ENCODE measurements at regions not wholly inside any gene's neighbourhood (a gene's known extent, or its start where the extent isn't known, plus 50 kb on each side); places are given as distances from the start of the nearest gene placed in this dataset.
"Not testable (repeated sequence)": the region's sequence is repeated elsewhere in the genome, so short reads cannot be mapped to it uniquely, and the experiment has no call there.

- not testable (repeated sequence) for H3K27ac Mint-ChIP-seq; H4K5ac ChIP-seq (ENCODE audit: insufficient read length, low read depth, low read length); H3K27me3 ChIP-seq (ENCODE audit: insufficient read depth, low read length); H3K79me2 ChIP-seq (ENCODE audit: insufficient read depth, low read length); H4K20me1 ChIP-seq (ENCODE audit: control insufficient read depth, insufficient read depth, insufficient read length); H3K14ac ChIP-seq (ENCODE audit: insufficient read depth, low read length); H2AFZ ChIP-seq (ENCODE audit: low read length); H3K4me1 Mint-ChIP-seq; H3K56ac ChIP-seq (ENCODE audit: insufficient read length, low read depth, low read length); H2BK12ac ChIP-seq (ENCODE audit: insufficient read length, low read depth, low read length); H3K4me3 Mint-ChIP-seq; H4K8ac ChIP-seq (replicated peaks; ENCODE audit: insufficient read length, low read depth, low read length); H3K27ac ChIP-seq (ENCODE audit: insufficient read length, low read depth, low read length); H3K4ac ChIP-seq (ENCODE audit: low read depth, low read length); H3K18ac ChIP-seq (ENCODE audit: insufficient read length, low read depth, low read length); H2BK15ac ChIP-seq (ENCODE audit: low read depth, low read length); DNase-seq; H4K91ac ChIP-seq (ENCODE audit: insufficient read length, low read depth, low read length); H3K79me1 ChIP-seq (ENCODE audit: insufficient read depth, low read depth, low read length, poor library complexity, severe bottlenecking); H3K9me3 ChIP-seq (ENCODE audit: control insufficient read depth, low read depth, low read length); H3K23ac ChIP-seq (ENCODE audit: insufficient read length, low read depth, low read length); H2AK5ac ChIP-seq (ENCODE audit: insufficient read length, low read length); H3K23me2 ChIP-seq (ENCODE audit: insufficient read length, low read depth, low read length, poor library complexity, severe bottlenecking); H3K4me1 ChIP-seq (ENCODE audit: insufficient read depth, low read length); H3T11ph ChIP-seq (ENCODE audit: low read length); H3K36me3 Mint-ChIP-seq (ENCODE audit: insufficient read depth in 1 of 3, low read depth in 3 of 3); H3K9ac ChIP-seq (ENCODE audit: extremely low read depth, insufficient read length, low read length); H2BK5ac ChIP-seq (ENCODE audit: insufficient read length, low read length); H3K4me2 ChIP-seq (ENCODE audit: insufficient read depth, insufficient read length, low read length); H2BK20ac ChIP-seq (ENCODE audit: low read depth, low read length, poor library complexity, severe bottlenecking); H2BK120ac ChIP-seq (ENCODE audit: low read depth, low read length, poor library complexity, severe bottlenecking)
- H3K27me3 Mint-ChIP-seq (ENCODE audit: low read depth) = peaks cover 34% of the 10 kb centered on the region
- peaks cover 8 to 21% of the 10 kb centered on the region in 2 experiments; a peak in 4 of 5 replicates for H3K9me3 Mint-ChIP-seq
- WGBS (ENCODE audit: extremely low coverage, insufficient read length, low lambda C conversion rate) = no CpG with 5 or more reads among the region's 24 CpGs
These were observed 139.4 kb downstream of the RTP5 start for GRCh38 chr2:242008908-242009307.

GRCh38 chr2:242009846-242010245, 140.3 kb downstream of the RTP5 start:
- H3K23ac ChIP-seq (ENCODE audit: insufficient read length, low read depth, low read length); H3K4me3 Mint-ChIP-seq; H2BK20ac ChIP-seq (ENCODE audit: low read depth, low read length, poor library complexity, severe bottlenecking); H2AK5ac ChIP-seq (ENCODE audit: insufficient read length, low read length); H4K8ac ChIP-seq (replicated peaks; ENCODE audit: insufficient read length, low read depth, low read length); H3K23me2 ChIP-seq (ENCODE audit: insufficient read length, low read depth, low read length, poor library complexity, severe bottlenecking); H3K27ac Mint-ChIP-seq; H4K5ac ChIP-seq (ENCODE audit: insufficient read length, low read depth, low read length); H2AFZ ChIP-seq (ENCODE audit: low read length); H3K9ac ChIP-seq (ENCODE audit: extremely low read depth, insufficient read length, low read length); H3K9me3 ChIP-seq (ENCODE audit: control insufficient read depth, low read depth, low read length); H2BK5ac ChIP-seq (ENCODE audit: insufficient read length, low read length); H3K27ac ChIP-seq (ENCODE audit: insufficient read length, low read depth, low read length); H3T11ph ChIP-seq (ENCODE audit: low read length); H4K20me1 ChIP-seq (ENCODE audit: control insufficient read depth, insufficient read depth, insufficient read length); H3K4me2 ChIP-seq (ENCODE audit: insufficient read depth, insufficient read length, low read length); H3K36me3 Mint-ChIP-seq (ENCODE audit: insufficient read depth in 1 of 3, low read depth in 3 of 3); H3K18ac ChIP-seq (ENCODE audit: insufficient read length, low read depth, low read length); H3K56ac ChIP-seq (ENCODE audit: insufficient read length, low read depth, low read length); DNase-seq; H3K79me2 ChIP-seq (ENCODE audit: insufficient read depth, low read length); H3K4ac ChIP-seq (ENCODE audit: low read depth, low read length); H2BK15ac ChIP-seq (ENCODE audit: low read depth, low read length); H2BK12ac ChIP-seq (ENCODE audit: insufficient read length, low read depth, low read length); H3K27me3 ChIP-seq (ENCODE audit: insufficient read depth, low read length); H3K79me1 ChIP-seq (ENCODE audit: insufficient read depth, low read depth, low read length, poor library complexity, severe bottlenecking); H3K4me1 Mint-ChIP-seq; H3K14ac ChIP-seq (ENCODE audit: insufficient read depth, low read length); H2BK120ac ChIP-seq (ENCODE audit: low read depth, low read length, poor library complexity, severe bottlenecking); H3K4me1 ChIP-seq (ENCODE audit: insufficient read depth, low read length); H4K91ac ChIP-seq (ENCODE audit: insufficient read length, low read depth, low read length): not testable (repeated sequence)
- WGBS (ENCODE audit: extremely low coverage, insufficient read length, low lambda C conversion rate) = no CpG with 5 or more reads among the region's 24 CpGs
- H3K9me3 Mint-ChIP-seq = peaks cover 8 to 16% of the 10 kb centered on the region in 2 experiments; a peak in 4 of 5 replicates
- H3K27me3 Mint-ChIP-seq (ENCODE audit: low read depth) = peaks cover 33% of the 10 kb centered on the region
